Urothelium cell line (cell line): ENCODE measurements at regions not wholly inside any gene's neighbourhood (a gene's known extent, or its start where the extent isn't known, plus 50 kb on each side); places are given as distances from the start of the nearest gene placed in this dataset.
"Not testable (repeated sequence)": the region's sequence is repeated elsewhere in the genome, so short reads cannot be mapped to it uniquely, and the experiment has no call there.

Source experiments
- DNase-seq: peaks from one replicate; pipeline ENCODE4 v3.0.0; 2011; ENCODE audit warnings: low spot score, mixed read lengths
- FAIRE-seq: peaks from 2 replicates; lab custom pipeline; 2011; peaks lifted over from hg19 to GRCh38; lab: Jason Lieb, UNC

- FAIRE-seq (no peak), DNase-seq (no peak)
These were observed 1459.9 kb downstream of the GRIK2 start for GRCh38 chr6:102853249-102853955.

- DNase-seq, result no peak
- no peak for FAIRE-seq
These were observed 1455.3 kb downstream of the GRIK2 start for GRCh38 chr6:102848796-102849195.

- DNase-seq (no peak), FAIRE-seq (no peak)
These were observed 1454.7 kb downstream of the GRIK2 start for GRCh38 chr6:102848210-102848609.

- FAIRE-seq, result no peak
- DNase-seq, result no peak
These were observed 1447.6 kb downstream of the GRIK2 start for GRCh38 chr6:102841060-102841459.

- DNase-seq (no peak), FAIRE-seq (no peak)
These were observed 1438.5 kb downstream of the GRIK2 start for GRCh38 chr6:102832021-102832420.

- no peak for DNase-seq
- no peak for FAIRE-seq
These were observed 1426.6 kb downstream of the GRIK2 start for GRCh38 chr6:102820098-102820497.

GRCh38 chr6:102815207-102815606, 1421.7 kb downstream of the GRIK2 start:
- DNase-seq (no peak), FAIRE-seq (no peak)

- DNase-seq, result no peak
These were observed 1420.2 kb downstream of the GRIK2 start for GRCh38 chr6:102813489-102814275.

GRCh38 chr6:102812242-102812641, 1418.7 kb downstream of the GRIK2 start:
- no peak for DNase-seq
- FAIRE-seq, result no peak

More at GRCh38 chr6:102813489-102814275, 1420.2 kb downstream of the GRIK2 start:
- FAIRE-seq, result no peak

GRCh38 chr6:102808944-102809505, 1415.5 kb downstream of the GRIK2 start:
- FAIRE-seq, DNase-seq: not testable (repeated sequence)

- DNase-seq, result no peak
- no peak for FAIRE-seq
These were observed 1405.5 kb downstream of the GRIK2 start for GRCh38 chr6:102799051-102799450.

- FAIRE-seq (no peak), DNase-seq (no peak)
These were observed 1405.1 kb downstream of the GRIK2 start for GRCh38 chr6:102798636-102799035.

GRCh38 chr6:102793752-102794151, 1400.2 kb downstream of the GRIK2 start:
- DNase-seq, result no peak
- no peak for FAIRE-seq

GRCh38 chr6:102774326-102774725, 1380.8 kb downstream of the GRIK2 start:
- no peak for FAIRE-seq
- no peak for DNase-seq

- no peak for DNase-seq
These were observed 1380.1 kb downstream of the GRIK2 start for GRCh38 chr6:102773636-102774035.

GRCh38 chr6:102766963-102767362, 1373.5 kb downstream of the GRIK2 start:
- no peak for FAIRE-seq

More at GRCh38 chr6:102773636-102774035, 1380.1 kb downstream of the GRIK2 start:
- FAIRE-seq, result no peak

GRCh38 chr6:102764317-102764716, 1370.8 kb downstream of the GRIK2 start:
- FAIRE-seq, result no peak
- DNase-seq, result no peak

More at GRCh38 chr6:102766963-102767362, 1373.5 kb downstream of the GRIK2 start:
- no peak for DNase-seq

GRCh38 chr6:102763891-102764290, 1370.4 kb downstream of the GRIK2 start:
- DNase-seq, result no peak
- FAIRE-seq, result no peak

- no peak for DNase-seq
- no peak for FAIRE-seq
These were observed 1368.4 kb downstream of the GRIK2 start for GRCh38 chr6:102761872-102762271.

- DNase-seq (no peak), FAIRE-seq (no peak)
These were observed 1365.9 kb downstream of the GRIK2 start for GRCh38 chr6:102759415-102759814.

- not testable (repeated sequence) for FAIRE-seq, DNase-seq
These were observed 1365.0 kb downstream of the GRIK2 start for GRCh38 chr6:102758536-102758935.
